ENCODE measurements at regions not wholly inside any gene's neighbourhood (a gene's known extent, or its start where the extent isn't known, plus 50 kb on each side); places are given as distances from the start of the nearest gene placed in this dataset.

DNA sequence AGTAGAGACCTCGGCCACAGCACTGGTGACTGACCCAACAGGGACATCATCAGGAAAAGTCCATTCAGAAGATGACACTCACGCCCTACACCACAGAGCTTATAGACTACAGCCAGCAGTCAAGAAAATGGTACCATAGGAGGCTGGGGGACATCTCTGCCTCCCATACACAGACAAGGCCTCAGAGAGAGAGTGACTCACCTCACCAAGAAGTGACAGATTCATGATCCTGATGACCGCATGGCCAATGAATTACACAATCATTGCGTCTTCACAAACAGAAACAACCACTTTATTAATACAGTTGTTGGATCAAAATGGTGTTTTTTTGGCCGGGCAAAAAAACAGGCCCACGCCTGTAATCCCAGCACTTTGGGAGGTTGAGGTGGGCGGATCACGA is 260.8 kb upstream of the TSHZ3 start:
- Mint-ChIP-seq H3K27me3 (ENCODE audit: insufficient read depth) (peaks cover 5% of the 10 kb centered on the region), H3K27ac (no peak overlapping the region), H3K4me1 (ENCODE audit: low read depth) (no peaks in the 10 kb centered on the region), H3K9me3 (peaks cover 8% of the 10 kb centered on the region), H3K4me3 (no peak overlapping the region), H3K36me3 (ENCODE audit: low read depth) (no peaks in the 10 kb centered on the region)
- TF ChIP-seq, protein P1, sequence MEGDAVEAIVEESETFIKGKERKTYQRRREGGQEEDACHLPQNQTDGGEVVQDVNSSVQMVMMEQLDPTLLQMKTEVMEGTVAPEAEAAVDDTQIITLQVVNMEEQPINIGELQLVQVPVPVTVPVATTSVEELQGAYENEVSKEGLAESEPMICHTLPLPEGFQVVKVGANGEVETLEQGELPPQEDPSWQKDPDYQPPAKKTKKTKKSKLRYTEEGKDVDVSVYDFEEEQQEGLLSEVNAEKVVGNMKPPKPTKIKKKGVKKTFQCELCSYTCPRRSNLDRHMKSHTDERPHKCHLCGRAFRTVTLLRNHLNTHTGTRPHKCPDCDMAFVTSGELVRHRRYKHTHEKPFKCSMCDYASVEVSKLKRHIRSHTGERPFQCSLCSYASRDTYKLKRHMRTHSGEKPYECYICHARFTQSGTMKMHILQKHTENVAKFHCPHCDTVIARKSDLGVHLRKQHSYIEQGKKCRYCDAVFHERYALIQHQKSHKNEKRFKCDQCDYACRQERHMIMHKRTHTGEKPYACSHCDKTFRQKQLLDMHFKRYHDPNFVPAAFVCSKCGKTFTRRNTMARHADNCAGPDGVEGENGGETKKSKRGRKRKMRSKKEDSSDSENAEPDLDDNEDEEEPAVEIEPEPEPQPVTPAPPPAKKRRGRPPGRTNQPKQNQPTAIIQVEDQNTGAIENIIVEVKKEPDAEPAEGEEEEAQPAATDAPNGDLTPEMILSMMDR (IDR thresholded peaks at IDR 0.05) = no peak
- DNase-seq = no peak

DNA sequence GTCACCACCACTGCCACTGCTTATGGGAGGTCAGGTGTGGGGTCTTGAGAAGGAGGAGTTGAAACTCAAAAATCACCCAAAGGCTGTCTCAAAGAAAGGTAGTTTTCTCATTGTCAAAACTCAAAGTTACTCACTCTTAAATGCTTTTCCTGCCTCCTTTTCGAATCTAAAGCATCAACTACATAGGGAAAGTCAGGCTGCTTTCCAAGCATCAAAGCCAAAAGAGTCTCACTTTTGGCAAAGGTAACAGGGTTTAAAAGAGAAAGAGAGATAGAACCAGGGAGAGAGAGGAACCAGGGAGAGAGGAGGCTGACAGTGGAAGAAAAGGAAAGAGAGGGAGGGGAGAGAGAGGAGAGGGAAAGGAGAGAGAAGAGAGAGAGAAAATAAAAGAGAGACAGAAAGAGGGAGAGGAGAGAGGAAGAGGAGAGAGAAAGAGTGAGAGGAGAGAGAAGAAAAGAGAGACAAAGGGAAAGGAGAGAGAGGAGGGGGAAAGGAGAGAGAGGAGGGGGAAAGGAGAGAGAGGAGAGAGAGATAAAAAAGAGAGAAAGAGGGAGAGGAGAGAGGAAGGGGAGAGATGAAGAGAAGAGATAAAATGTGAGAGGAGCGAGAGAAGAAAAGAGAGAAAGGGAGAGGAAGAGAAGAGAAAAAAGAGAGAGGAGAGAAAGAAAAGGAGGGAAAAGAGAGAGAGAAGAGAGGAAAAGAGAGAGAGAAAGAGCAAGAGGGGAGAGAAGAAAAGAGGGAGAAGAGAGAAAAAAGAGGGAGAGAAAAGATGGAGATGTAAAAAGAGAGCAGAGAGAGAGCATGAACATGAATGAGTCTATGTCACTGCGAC is 262.0 kb upstream of the TSHZ3 start:
- peaks cover 5% of the 10 kb centered on the region for H3K27me3 Mint-ChIP-seq (ENCODE audit: insufficient read depth)

DNA sequence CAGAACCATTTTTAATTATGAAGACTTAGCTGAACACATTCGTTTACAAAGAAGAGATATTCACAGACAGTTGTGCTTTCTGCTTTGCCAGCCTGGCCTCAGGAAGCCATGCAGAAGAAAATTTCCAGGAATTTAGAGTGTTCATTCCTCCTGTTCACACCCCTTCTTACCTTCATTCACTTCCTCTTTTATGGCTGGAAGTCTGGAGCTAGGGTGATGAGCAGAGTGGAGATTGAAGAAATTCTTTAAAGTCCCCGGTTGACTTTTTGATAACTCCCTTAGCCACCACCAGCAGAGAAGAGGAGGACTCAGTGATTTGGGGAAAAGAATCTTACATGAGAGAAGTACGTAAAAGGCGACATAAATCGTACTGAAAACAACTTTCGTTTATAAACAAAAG is 263.6 kb upstream of the TSHZ3 start:
- DNase-seq = no peak
- no peak overlapping the region for H3K4me3 Mint-ChIP-seq
- H3K9me3 Mint-ChIP-seq = peaks cover 11% of the 10 kb centered on the region; the same call in 1 of the 2 replicates

More for the DNA sequence above, 262.0 kb upstream of the TSHZ3 start:
- H3K4me3 Mint-ChIP-seq = no peak overlapping the region
- H3K4me1 Mint-ChIP-seq (ENCODE audit: low read depth) = no peaks in the 10 kb centered on the region
- DNase-seq = no peak
- peaks cover 11% of the 10 kb centered on the region; the same call in 1 of the 2 replicates for H3K9me3 Mint-ChIP-seq
- TF ChIP-seq, protein P1 (IDR thresholded peaks at IDR 0.05) = no peak
- no peak overlapping the region for H3K27ac Mint-ChIP-seq
- H3K36me3 Mint-ChIP-seq (ENCODE audit: low read depth) = no peaks in the 10 kb centered on the region

DNA sequence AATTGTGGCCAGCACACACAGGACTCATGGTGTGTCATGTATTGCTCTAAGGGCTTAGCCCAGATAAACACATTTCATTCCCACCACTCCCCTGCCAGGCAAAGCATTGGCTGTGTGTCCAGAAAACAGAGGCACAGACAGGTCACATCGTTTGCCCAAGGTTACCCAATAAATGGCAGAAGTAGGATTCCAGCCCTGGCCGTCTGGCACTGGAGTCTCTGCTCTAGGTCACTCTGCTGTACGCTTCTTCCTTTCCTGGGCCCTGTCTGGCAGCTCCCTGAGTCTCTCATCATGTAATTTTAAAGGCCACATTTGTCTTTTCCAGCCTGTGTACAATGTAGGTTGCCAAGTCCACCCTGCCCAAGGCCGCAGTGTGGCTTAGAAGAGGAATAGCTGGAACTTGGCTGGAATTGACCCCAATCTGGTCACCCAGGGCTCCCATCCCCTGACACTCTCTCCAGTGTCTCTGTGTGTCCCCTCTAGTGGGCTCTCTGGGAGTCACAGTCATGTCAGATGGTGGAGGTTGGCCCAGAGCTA is 264.5 kb upstream of the TSHZ3 start:
- Mint-ChIP-seq H3K4me3 (no peak overlapping the region), H3K36me3 (ENCODE audit: low read depth) (no peaks in the 10 kb centered on the region), H3K27ac (no peak overlapping the region), H3K27me3 (ENCODE audit: insufficient read depth) (peaks cover 5% of the 10 kb centered on the region), H3K4me1 (ENCODE audit: low read depth) (no peaks in the 10 kb centered on the region), H3K9me3 (peaks cover 11% of the 10 kb centered on the region)
- no peak for DNase-seq
- TF ChIP-seq, protein P1 (IDR thresholded peaks at IDR 0.05) = no peak

More for the DNA sequence above, 263.6 kb upstream of the TSHZ3 start:
- no peaks in the 10 kb centered on the region for H3K4me1 Mint-ChIP-seq (ENCODE audit: low read depth)
- H3K27ac Mint-ChIP-seq = no peak overlapping the region
- TF ChIP-seq, protein P1 (IDR thresholded peaks at IDR 0.05) = no peak
- H3K36me3 Mint-ChIP-seq (ENCODE audit: low read depth) = no peaks in the 10 kb centered on the region
- H3K27me3 Mint-ChIP-seq (ENCODE audit: insufficient read depth) = peaks cover 5% of the 10 kb centered on the region

DNA sequence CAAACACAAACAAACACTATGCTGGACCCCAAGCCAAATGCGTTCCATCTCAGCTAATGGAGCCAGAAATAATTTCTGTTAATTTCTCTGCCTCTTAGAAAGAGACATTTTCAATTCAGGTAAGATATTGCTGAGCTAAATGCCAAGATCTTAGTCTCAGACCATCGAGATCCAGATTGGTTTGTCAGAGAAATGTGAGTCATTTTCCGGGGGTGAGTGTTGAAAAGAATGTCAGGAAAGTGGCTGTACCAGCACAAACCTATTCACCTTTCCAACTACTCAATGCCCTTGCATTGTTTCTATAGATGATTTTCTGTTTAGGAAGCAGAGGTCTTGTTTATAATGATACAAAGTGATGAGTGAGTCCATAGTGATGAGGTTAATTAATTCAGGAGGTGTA is 266.8 kb upstream of the TSHZ3 start:
- H3K9me3 Mint-ChIP-seq = peaks cover 14% of the 10 kb centered on the region
- no peak for DNase-seq
- H3K4me3 Mint-ChIP-seq = no peak overlapping the region
- H3K27ac Mint-ChIP-seq = no peak overlapping the region
- peaks cover 7% of the 10 kb centered on the region for H3K27me3 Mint-ChIP-seq (ENCODE audit: insufficient read depth)
- TF ChIP-seq, protein P1 (IDR thresholded peaks at IDR 0.05) = no peak
- no peaks in the 10 kb centered on the region for H3K36me3 Mint-ChIP-seq (ENCODE audit: low read depth)
- H3K4me1 Mint-ChIP-seq (ENCODE audit: low read depth) = no peaks in the 10 kb centered on the region

Data from HFFc6 (cell line).